HG03064 (cell line): ENCODE measurements at regions not wholly inside any gene's neighbourhood (a gene's known extent, or its start where the extent isn't known, plus 50 kb on each side); places are given as distances from the start of the nearest gene placed in this dataset.

Experiments
- ATAC-seq: cut with Tn5 transposase; IDR thresholded peaks from one replicate; pipeline ENCODE4 v1.9.1; 2021; ENCODE audit warnings: low read depth; ENCODE audit not compliant: unreplicated experiment

- no peak for ATAC-seq
Measured at GRCh38 chr5:109533751-109534272, 124.0 kb upstream of the PJA2 start.

- ATAC-seq, result no peak
Measured at GRCh38 chr5:109532773-109533364, 123.1 kb upstream of the PJA2 start.

- no peak for ATAC-seq
Measured at GRCh38 chr5:109531262-109531661, 121.5 kb upstream of the PJA2 start.

- ATAC-seq, result no peak
Measured at GRCh38 chr5:109529987-109530386, 120.2 kb upstream of the PJA2 start.

GRCh38 chr5:109529520-109529919 is 119.7 kb upstream of the PJA2 start:
- ATAC-seq, result no peak

- ATAC-seq, result no peak
Measured at GRCh38 chr5:109524555-109524954, 114.8 kb upstream of the PJA2 start.

GRCh38 chr5:109524026-109524425 is 114.3 kb upstream of the PJA2 start:
- ATAC-seq, result no peak

DNA sequence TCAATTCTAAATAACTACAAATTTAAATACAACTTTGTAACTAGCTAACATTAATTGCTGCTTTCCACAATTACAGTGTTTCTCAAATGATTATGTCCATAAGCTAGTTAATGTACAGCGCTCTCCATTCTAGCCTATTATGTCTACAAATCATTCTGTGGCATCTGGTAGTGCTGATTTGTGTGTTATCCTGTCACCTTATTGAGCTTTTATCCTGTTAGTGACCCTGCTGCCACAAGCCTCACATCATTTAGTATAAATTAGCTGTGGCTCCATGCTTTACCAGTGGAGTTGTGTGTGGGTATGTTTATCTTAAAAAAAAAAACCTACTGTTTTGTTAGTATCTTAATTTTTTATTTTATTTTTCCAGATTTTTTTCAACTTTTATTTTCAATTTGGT is 112.6 kb upstream of the PJA2 start:
- ATAC-seq, result no peak

- ATAC-seq, result no peak
Measured at GRCh38 chr5:109519416-109519815, 109.6 kb upstream of the PJA2 start.

DNA sequence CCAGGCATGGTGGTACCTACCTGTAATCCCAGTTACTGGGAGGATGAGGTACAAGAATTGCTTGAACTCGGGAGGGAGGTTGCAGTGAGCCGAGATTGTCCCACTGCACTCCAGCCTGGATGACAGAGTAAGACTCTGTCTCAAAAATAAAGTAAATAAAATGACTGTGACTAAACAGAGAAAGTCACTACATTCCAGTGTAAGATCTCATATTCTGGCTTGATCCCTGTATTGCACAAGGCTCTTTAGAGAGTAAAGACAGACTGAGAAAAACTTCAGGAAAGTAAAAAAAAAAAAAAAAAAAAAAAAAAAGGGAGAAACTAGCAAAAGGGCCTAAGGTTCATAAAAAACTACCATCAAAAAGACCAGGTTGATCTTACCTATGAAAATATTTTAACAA is 106.6 kb upstream of the PJA2 start:
- no peak for ATAC-seq

- no peak for ATAC-seq
Measured at GRCh38 chr5:109511980-109512734, 102.4 kb upstream of the PJA2 start.

- ATAC-seq, result no peak
Measured at GRCh38 chr5:109506556-109506955, 96.8 kb upstream of the PJA2 start.

- ATAC-seq, result no peak
Measured at GRCh38 chr5:109496112-109496511, 86.3 kb upstream of the PJA2 start.

- ATAC-seq, result no peak
Measured at GRCh38 chr5:109487753-109488420, 78.1 kb upstream of the PJA2 start.

DNA sequence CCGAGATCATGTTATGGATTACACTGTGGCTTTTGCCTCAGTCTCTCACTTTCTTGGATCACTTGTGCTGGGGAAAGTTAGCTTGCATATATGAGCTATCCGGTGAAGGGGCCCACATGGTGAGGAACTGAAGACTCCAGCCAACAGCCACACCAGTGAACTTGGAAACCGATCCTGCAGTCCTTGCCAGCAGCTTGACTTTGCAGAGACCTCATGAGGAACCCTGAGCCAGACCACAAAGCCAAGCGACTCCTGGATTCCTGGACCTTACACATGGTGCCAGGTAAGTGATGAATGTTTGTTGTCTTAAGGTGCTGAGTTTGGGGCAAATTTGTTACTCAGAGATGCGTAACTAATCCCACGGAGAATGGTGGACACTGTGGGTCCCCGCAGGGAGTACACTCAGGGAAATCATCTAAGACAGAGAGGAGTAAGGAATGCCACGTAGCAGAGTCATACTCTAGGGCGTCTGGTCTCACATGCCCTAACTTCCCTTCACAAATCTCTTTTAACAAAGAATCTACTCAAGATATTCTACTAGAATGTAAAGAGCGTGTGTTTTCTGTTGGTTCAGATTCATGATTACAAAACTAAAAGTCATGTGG is 76.5 kb upstream of the PJA2 start:
- no peak for ATAC-seq

DNA sequence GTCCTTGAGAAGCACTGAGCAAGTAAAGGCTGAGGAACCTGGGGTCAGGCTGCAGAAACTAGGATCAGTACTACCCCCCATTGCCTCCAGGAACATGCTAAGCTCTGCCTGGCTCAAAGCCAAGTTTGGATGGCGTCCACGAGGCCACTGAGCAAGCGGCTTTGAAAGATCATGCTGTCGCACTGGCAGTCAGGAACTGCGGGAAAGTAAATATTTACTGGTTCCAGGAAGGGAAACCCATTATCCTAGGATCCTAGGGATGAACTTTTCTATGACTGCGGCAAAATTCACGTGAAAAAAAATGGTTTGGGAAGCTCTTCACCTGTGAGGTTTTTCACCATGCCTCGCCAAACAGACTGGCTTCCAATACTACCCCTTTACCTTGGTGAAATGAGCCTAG is 75.3 kb upstream of the PJA2 start:
- ATAC-seq, result no peak

DNA sequence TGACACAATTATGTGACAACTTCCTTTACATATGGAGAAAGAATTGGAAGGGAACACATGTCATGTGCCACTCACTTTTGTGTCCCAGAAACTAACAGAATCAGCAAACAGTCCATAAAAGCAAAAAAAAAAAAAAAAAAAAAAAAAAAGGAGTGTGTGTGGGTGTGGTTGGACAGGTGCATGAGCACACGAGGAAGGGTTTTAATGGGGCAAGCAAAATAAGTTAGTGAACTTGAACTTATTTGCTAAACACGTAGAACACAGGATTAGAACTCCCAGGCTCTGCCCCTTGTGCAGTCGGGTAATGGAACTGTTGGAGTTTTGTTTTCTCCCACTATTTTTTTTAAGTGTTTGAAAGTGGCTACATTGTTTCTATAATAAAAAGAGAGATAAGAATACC is 74.8 kb upstream of the PJA2 start:
- no peak for ATAC-seq

DNA sequence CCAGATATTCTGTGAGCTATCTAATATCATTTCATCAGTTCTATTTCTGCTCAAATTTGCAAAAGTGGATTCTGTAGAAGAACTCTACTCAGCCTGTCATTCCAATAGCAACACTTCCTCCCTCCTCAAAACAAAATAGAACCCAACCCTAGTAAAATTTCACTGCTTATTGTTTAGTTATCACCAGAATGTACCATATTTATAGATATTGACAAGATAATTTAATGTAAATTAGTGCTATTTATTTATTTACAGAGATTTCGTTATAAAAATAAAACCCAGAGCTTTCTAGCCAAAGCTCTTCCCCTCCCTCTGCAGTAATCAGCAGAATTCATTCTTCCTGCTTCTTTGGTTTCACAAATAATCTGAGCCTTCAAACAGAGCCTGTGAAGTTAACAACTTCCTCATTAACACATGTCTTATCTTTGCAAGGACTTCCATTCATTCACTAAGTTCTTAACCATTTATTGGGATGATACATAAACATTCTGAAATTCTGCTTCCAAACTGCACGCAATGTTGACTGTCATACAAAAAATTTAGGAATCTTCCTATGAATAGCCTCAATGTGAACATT is 73.7 kb upstream of the PJA2 start:
- no peak for ATAC-seq

DNA sequence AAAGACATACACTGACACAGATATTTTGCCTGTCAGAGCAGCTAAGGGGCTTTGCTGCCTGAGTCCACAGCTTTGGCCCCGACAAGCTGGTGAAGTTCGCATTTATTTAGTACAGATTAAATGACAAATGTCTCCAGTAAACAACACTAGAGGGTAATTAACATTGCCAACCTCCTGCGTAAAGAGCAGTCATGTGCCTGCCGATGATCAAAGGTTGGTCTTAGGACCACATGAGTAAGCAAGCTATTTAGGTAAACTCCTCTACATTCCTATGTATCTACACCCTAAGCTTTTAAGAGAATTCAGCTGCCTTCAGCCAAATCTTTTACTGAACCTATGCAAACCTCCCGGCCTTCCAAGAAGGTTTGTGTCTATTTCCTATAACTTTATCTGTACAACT is 73.0 kb upstream of the PJA2 start:
- ATAC-seq, result no peak

- no peak for ATAC-seq
Measured at GRCh38 chr5:109479260-109479860, 69.6 kb upstream of the PJA2 start.

GRCh38 chr5:109478830-109479229 is 69.1 kb upstream of the PJA2 start:
- ATAC-seq, result no peak
